MM.1S (cell line): ENCODE measurements at regions not wholly inside any gene's neighbourhood (a gene's known extent, or its start where the extent isn't known, plus 50 kb on each side); places are given as distances from the start of the nearest gene placed in this dataset.

ENCODE experiments used
- CTCF ChIP-seq: fragments of 300-600 bp; sonication (generic); IDR thresholded peaks from 2 replicates; pipeline ENCODE4 v1.5.1; 2016; ENCODE audit warnings: antibody characterized with exemption, low read length, mixed read lengths
- EZH2 ChIP-seq: fragments of 300-600 bp; sonication (generic); optimal IDR thresholded peaks from 2 replicates; pipeline ENCODE3; 2017; ENCODE audit warnings: low read depth, mild to moderate bottlenecking, antibody characterized with exemption, low read length, mixed read lengths

GRCh38 chr10:61076572-61077114 lies 132.7 kb upstream of the RHOBTB1 start:
- TF ChIP-seq CTCF, result no peak
- TF ChIP-seq EZH2, result no peak
